Prostate gland (tissue), 2 donors: ENCODE measurements at regions not wholly inside any gene's neighbourhood (a gene's known extent, or its start where the extent isn't known, plus 50 kb on each side); places are given as distances from the start of the nearest gene placed in this dataset.

Experiments used
- DNase-seq: peaks from one replicate; pipeline ENCODE4 v3.0.0-alpha.2; 2019; ENCODE audit warnings: low spot score
- H3K27ac ChIP-seq, 2 donors: fragments of 200-600 bp; sonication (generic); 2 replicates each; pipeline ENCODE4 v1.5.1; 2017 to 2019
- H3K27me3 ChIP-seq: fragments of 200-600 bp; sonication (generic); replicated peaks from 2 replicates; pipeline ENCODE4 v1.5.1; 2019; ENCODE audit not compliant: insufficient read depth
- H3K36me3 ChIP-seq, 2 donors: fragments of 200-600 bp; sonication (generic); 1 replicate in 1 of 2; 2 replicates in 1 of 2; pipeline versions ENCODE4 v1.5.1 to v1.8.1; 2017 to 2019
- H3K4me1 ChIP-seq: fragments of 200-600 bp; sonication (generic); replicated peaks from 2 replicates; pipeline ENCODE4 v1.5.1; 2019
- H3K4me3 ChIP-seq, 2 donors: fragments of 200-600 bp; sonication (generic); 2 replicates each; pipeline ENCODE4 v1.5.1; 2017 to 2019
- H3K9me3 ChIP-seq: fragments of 200-600 bp; sonication (generic); 2 replicates; pipeline ENCODE4 v1.5.1; 2017
- CTCF ChIP-seq, 4 experiments: fragments of 200-600 bp in 2 of 4; fragments of 450-650 bp in 2 of 4; sonication (generic) in 2 of 4; IDR thresholded peaks; 1 replicate in 3 of 4; 2 replicates in 1 of 4; pipeline ENCODE4 v1.5.1; 2016 to 2019; ENCODE audit warnings: antibody characterized with exemption in 4 of 4, mild to moderate bottlenecking in 2 of 4, moderate library complexity in 2 of 4
- POLR2A ChIP-seq: fragments of 450-650 bp; IDR thresholded peaks from one replicate; pipeline ENCODE4 v1.6.1; 2016; ENCODE audit warnings: antibody characterized with exemption, mild to moderate bottlenecking
- POLR2AphosphoS5 ChIP-seq: sonication (generic); formaldehyde crosslinking; IDR thresholded peaks from one replicate; pipeline ENCODE4 v1.6.1; 2017; ENCODE audit warnings: antibody characterized with exemption
- WGBS: methylation state at CpG from one replicate; pipeline ENCODE4 v1.1.5; 2018; 5-methylcytosine and 5-hydroxymethylcytosine counted together
- intact Hi-C: fragments of 100-400 bp; cut with DNase I; formaldehyde crosslinking; loops from one replicate; pipeline ENCODE4 v1.14.2; 2022

GRCh38 chr5:109532773-109533364 lies 123.1 kb upstream of the PJA2 start:
- Histone ChIP-seq H3K4me3 (no peak overlapping the region), H3K36me3 (no peaks in the 10 kb centered on the region), H3K27ac (no peak overlapping the region), H3K4me1 (peaks cover 3% of the 10 kb centered on the region), H3K27me3 (no peaks in the 10 kb centered on the region), H3K9me3 (no peaks in the 10 kb centered on the region)
- 50% methylated on average over 2 of the region's 2 CpGs for WGBS
- TF ChIP-seq POLR2A (no peak), POLR2AphosphoS5 (no peak), CTCF (IDR thresholded peaks at IDR 0.05) (no peak)
- no peak for DNase-seq
- intact Hi-C loops: no loop called here

GRCh38 chr5:109531262-109531661 lies 121.5 kb upstream of the PJA2 start:
- WGBS: 88% methylated on average over 1 of the region's 1 CpG
- H3K4me3 ChIP-seq: no peak overlapping the region
- TF ChIP-seq POLR2AphosphoS5 (no peak), CTCF (IDR thresholded peaks at IDR 0.05) (no peak), POLR2A (no peak)
- peaks cover 3% of the 10 kb centered on the region for H3K4me1 ChIP-seq
- no peak for DNase-seq
- intact Hi-C loops: no loop called here
- H3K9me3 ChIP-seq: no peaks in the 10 kb centered on the region
- no peak overlapping the region for H3K27ac ChIP-seq
- H3K27me3 ChIP-seq: no peaks in the 10 kb centered on the region
- no peaks in the 10 kb centered on the region for H3K36me3 ChIP-seq

- no peak for DNase-seq
- H3K27ac ChIP-seq: no peak overlapping the region
- 98% methylated on average over 2 of the region's 2 CpGs for WGBS
- H3K27me3 ChIP-seq: no peaks in the 10 kb centered on the region
- no peak overlapping the region for H3K4me3 ChIP-seq
- intact Hi-C loops: no loop called here
- TF ChIP-seq POLR2A: no peak
- no peak for TF ChIP-seq CTCF (IDR thresholded peaks at IDR 0.05)
- TF ChIP-seq POLR2AphosphoS5: no peak
- H3K9me3 ChIP-seq: no peaks in the 10 kb centered on the region
- no peaks in the 10 kb centered on the region for H3K36me3 ChIP-seq
- H3K4me1 ChIP-seq: peaks cover 3% of the 10 kb centered on the region
These were observed 120.2 kb upstream of the PJA2 start for GRCh38 chr5:109529987-109530386.

- Histone ChIP-seq H3K4me3 (no peak overlapping the region), H3K27ac (no peak overlapping the region), H3K4me1 (peaks cover 3% of the 10 kb centered on the region), H3K27me3 (no peaks in the 10 kb centered on the region), H3K9me3 (no peaks in the 10 kb centered on the region), H3K36me3 (no peaks in the 10 kb centered on the region)
- DNase-seq: peak; percentile 74
- intact Hi-C loops: no loop called here
- TF ChIP-seq POLR2AphosphoS5 (peak; percentile 52), CTCF (IDR thresholded peaks at IDR 0.05) (no peak)
- 12% methylated on average over 2 of the region's 2 CpGs for WGBS
These were observed 119.7 kb upstream of the PJA2 start for GRCh38 chr5:109529520-109529919.

- H3K4me1 ChIP-seq: peaks cover under 1% of the 10 kb centered on the region
- intact Hi-C loops: no loop called here
- no peaks in the 10 kb centered on the region for H3K27me3 ChIP-seq
- H3K4me3 ChIP-seq: no peak overlapping the region
- WGBS: 91% methylated on average over 2 of the region's 2 CpGs
- H3K9me3 ChIP-seq: no peaks in the 10 kb centered on the region
- H3K36me3 ChIP-seq: no peaks in the 10 kb centered on the region
- TF ChIP-seq POLR2A (no peak), POLR2AphosphoS5 (no peak), CTCF (IDR thresholded peaks at IDR 0.05) (no peak)
- DNase-seq: no peak
- H3K27ac ChIP-seq: no peak overlapping the region
These were observed 114.8 kb upstream of the PJA2 start for GRCh38 chr5:109524555-109524954.
